WTC11 (cell line): ENCODE measurements at regions not wholly inside any gene's neighbourhood (a gene's known extent, or its start where the extent isn't known, plus 50 kb on each side); places are given as distances from the start of the nearest gene placed in this dataset.

Experiments
- CREM ChIP-seq: sonication (generic); formaldehyde crosslinking; IDR thresholded peaks from 2 replicates; pipeline ENCODE4 v1.8.1; 2022; ENCODE audit warnings: mild to moderate bottlenecking, missing genetic modification reagents, moderate library complexity
- CTCF ChIP-seq: fragments of 200-600 bp; IDR thresholded peaks from 2 replicates; pipeline ENCODE4 v1.8.0; 2022; ENCODE audit warnings: antibody characterized with exemption
- E2F4 ChIP-seq: sonication (generic); formaldehyde crosslinking; IDR thresholded peaks from 2 replicates; pipeline ENCODE4 v1.8.1; 2022; ENCODE audit warnings: low read depth, mild to moderate bottlenecking, moderate library complexity, missing genetic modification reagents, borderline replicate concordance
- ELF4 ChIP-seq: sonication (generic); formaldehyde crosslinking; IDR thresholded peaks from 2 replicates; pipeline ENCODE4 v1.8.1; 2022; ENCODE audit warnings: low read depth, mild to moderate bottlenecking, moderate library complexity, missing genetic modification reagents
- FOXP1 ChIP-seq: sonication (generic); formaldehyde crosslinking; IDR thresholded peaks from 2 replicates; pipeline ENCODE4 v1.8.0; 2022; ENCODE audit warnings: missing genetic modification reagents, mild to moderate bottlenecking, moderate library complexity, borderline replicate concordance
- MXD4 ChIP-seq: fragments of 250-450 bp; sonication (Bioruptor Pico); IDR thresholded peaks from 2 replicates; pipeline ENCODE4 v1.8.0; 2021; ENCODE audit warnings: mild to moderate bottlenecking, moderate library complexity, borderline replicate concordance
- PRRX2 ChIP-seq: fragments of 250-450 bp; sonication (Bioruptor Pico); IDR thresholded peaks from 2 replicates; pipeline ENCODE4 v1.8.0; 2021; ENCODE audit warnings: mild to moderate bottlenecking
- ZNF423 ChIP-seq: fragments of 250-450 bp; sonication (Bioruptor Pico); IDR thresholded peaks from 2 replicates; pipeline ENCODE4 v2.1.2; 2022; ENCODE audit warnings: mild to moderate bottlenecking, moderate library complexity

GRCh38 chr4:189809241-189809735 lies 131.4 kb upstream of the FRG1 start:
- TF ChIP-seq CTCF (no peak), MXD4 (CRISPR knock-in tag) (no peak), CREM (CRISPR knock-in tag) (no peak), ZNF423 (CRISPR knock-in tag) (no peak), FOXP1 (no peak), ELF4 (CRISPR knock-in tag) (no peak), E2F4 (CRISPR knock-in tag) (no peak), PRRX2 (CRISPR knock-in tag) (no peak)
